ENCODE measurements at regions not wholly inside any gene's neighbourhood (a gene's known extent, or its start where the extent isn't known, plus 50 kb on each side); places are given as distances from the start of the nearest gene placed in this dataset.

DNA sequence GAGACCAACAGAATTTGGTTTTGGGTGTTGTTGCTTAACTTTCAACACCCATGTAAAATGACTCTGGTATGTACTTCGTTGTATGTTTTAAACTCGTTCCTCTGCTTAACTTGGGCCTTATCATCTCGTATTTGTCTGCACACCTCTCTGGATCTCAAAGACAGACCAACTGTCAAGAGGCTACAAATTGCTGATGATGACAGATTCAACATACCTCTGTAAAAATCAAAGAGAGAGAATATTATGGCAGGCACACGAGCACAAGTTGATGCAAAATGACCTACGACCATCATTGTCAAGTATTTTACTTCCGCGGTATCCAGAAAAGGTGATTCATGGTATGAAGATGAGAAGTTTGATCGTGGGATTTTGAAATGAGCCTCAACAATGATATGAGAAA, 132.1 kb upstream of the ARGLU1 start:
- TF ChIP-seq POLR2A (IDR thresholded peaks at IDR 0.05), result no peak
- TF ChIP-seq, protein P1, sequence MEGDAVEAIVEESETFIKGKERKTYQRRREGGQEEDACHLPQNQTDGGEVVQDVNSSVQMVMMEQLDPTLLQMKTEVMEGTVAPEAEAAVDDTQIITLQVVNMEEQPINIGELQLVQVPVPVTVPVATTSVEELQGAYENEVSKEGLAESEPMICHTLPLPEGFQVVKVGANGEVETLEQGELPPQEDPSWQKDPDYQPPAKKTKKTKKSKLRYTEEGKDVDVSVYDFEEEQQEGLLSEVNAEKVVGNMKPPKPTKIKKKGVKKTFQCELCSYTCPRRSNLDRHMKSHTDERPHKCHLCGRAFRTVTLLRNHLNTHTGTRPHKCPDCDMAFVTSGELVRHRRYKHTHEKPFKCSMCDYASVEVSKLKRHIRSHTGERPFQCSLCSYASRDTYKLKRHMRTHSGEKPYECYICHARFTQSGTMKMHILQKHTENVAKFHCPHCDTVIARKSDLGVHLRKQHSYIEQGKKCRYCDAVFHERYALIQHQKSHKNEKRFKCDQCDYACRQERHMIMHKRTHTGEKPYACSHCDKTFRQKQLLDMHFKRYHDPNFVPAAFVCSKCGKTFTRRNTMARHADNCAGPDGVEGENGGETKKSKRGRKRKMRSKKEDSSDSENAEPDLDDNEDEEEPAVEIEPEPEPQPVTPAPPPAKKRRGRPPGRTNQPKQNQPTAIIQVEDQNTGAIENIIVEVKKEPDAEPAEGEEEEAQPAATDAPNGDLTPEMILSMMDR (IDR thresholded peaks at IDR 0.05), result no peak
